ENCODE measurements at regions not wholly inside any gene's neighbourhood (a gene's known extent, or its start where the extent isn't known, plus 50 kb on each side); places are given as distances from the start of the nearest gene placed in this dataset.

- TF ChIP-seq CTCF (IDR thresholded peaks at IDR 0.05) (no peak), POLR2A (IDR thresholded peaks at IDR 0.05) (no peak), POLR2AphosphoS5 (IDR thresholded peaks at IDR 0.05) (no peak)
Observed at GRCh38 chr13:50072676-50073075, 57.4 kb downstream of the KCNRG start.

Data from transverse colon (tissue), 4 donors.